ENCODE measurements at regions not wholly inside any gene's neighbourhood (a gene's known extent, or its start where the extent isn't known, plus 50 kb on each side); places are given as distances from the start of the nearest gene placed in this dataset.

DNA sequence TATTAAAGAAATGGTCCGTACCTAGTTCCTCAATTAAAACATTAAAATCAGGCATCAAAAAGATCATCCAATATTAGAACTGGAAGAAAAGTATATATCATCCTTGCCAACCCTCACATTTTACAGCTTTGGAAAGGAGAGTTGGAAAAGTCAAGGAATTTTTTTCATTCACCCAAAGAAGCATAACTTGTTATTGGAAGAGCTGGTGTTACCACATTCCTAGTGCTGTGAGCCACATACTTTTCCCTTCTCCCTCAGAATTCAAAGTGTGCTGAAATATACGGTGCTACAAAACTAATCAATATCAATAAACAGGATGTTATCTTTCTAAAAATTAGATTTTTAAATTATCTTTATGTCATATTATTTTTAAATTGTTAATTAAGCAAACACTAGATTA is 202.1 kb upstream of the FAT3 start:
- TF ChIP-seq, protein P1, sequence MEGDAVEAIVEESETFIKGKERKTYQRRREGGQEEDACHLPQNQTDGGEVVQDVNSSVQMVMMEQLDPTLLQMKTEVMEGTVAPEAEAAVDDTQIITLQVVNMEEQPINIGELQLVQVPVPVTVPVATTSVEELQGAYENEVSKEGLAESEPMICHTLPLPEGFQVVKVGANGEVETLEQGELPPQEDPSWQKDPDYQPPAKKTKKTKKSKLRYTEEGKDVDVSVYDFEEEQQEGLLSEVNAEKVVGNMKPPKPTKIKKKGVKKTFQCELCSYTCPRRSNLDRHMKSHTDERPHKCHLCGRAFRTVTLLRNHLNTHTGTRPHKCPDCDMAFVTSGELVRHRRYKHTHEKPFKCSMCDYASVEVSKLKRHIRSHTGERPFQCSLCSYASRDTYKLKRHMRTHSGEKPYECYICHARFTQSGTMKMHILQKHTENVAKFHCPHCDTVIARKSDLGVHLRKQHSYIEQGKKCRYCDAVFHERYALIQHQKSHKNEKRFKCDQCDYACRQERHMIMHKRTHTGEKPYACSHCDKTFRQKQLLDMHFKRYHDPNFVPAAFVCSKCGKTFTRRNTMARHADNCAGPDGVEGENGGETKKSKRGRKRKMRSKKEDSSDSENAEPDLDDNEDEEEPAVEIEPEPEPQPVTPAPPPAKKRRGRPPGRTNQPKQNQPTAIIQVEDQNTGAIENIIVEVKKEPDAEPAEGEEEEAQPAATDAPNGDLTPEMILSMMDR (IDR thresholded peaks at IDR 0.05; ENCODE audit: low read depth, low read length), result no peak
- TF ChIP-seq EZH2phosphoT487 (IDR thresholded peaks at IDR 0.05; ENCODE audit: low read depth), result no peak
